Effector memory CD8-positive, alpha-beta T cell (primary cell): ENCODE measurements at regions not wholly inside any gene's neighbourhood (a gene's known extent, or its start where the extent isn't known, plus 50 kb on each side); places are given as distances from the start of the nearest gene placed in this dataset.

Source experiments
- ATAC-seq: fragments of 150-1000 bp; cut with Tn5 transposase; replicated peaks from 2 replicates; pipeline ENCODE4 v1.10.0; 2021; ENCODE audit warnings: mild to moderate bottlenecking, moderate library complexity
- DNase-seq, 3 experiments: peaks; one replicate each; pipeline ENCODE4 v3.0.0; 2021
- H3K27ac Mint-ChIP-seq, 2 donors: one replicate each; pipeline ENCODE4 v1.8.0; 2022; ENCODE audit warnings: mild to moderate bottlenecking in 2 of 2, mixed read lengths in 2 of 2, moderate library complexity in 2 of 2
- H3K27me3 Mint-ChIP-seq, 2 donors: one replicate each; pipeline ENCODE4 v1.8.0; 2022; ENCODE audit warnings: mixed read lengths in 2 of 2
- H3K36me3 Mint-ChIP-seq: one replicate; pipeline ENCODE4 v1.8.0; 2022; ENCODE audit warnings: mild to moderate bottlenecking, moderate library complexity, mixed read lengths; ENCODE audit not compliant: insufficient read depth
- H3K4me1 Mint-ChIP-seq, 2 donors: one replicate each; pipeline ENCODE4 v1.8.0; 2022; ENCODE audit warnings: low read depth in 2 of 2, mixed read lengths in 2 of 2
- H3K4me3 Mint-ChIP-seq, 2 donors: one replicate each; pipeline ENCODE4 v1.8.0; 2022; ENCODE audit warnings: mild to moderate bottlenecking in 2 of 2, mixed read lengths in 2 of 2, moderate library complexity in 2 of 2
- H3K9me3 Mint-ChIP-seq, 2 donors: one replicate each; pipeline ENCODE4 v1.8.0; 2022; ENCODE audit warnings: mixed read lengths in 2 of 2

DNA sequence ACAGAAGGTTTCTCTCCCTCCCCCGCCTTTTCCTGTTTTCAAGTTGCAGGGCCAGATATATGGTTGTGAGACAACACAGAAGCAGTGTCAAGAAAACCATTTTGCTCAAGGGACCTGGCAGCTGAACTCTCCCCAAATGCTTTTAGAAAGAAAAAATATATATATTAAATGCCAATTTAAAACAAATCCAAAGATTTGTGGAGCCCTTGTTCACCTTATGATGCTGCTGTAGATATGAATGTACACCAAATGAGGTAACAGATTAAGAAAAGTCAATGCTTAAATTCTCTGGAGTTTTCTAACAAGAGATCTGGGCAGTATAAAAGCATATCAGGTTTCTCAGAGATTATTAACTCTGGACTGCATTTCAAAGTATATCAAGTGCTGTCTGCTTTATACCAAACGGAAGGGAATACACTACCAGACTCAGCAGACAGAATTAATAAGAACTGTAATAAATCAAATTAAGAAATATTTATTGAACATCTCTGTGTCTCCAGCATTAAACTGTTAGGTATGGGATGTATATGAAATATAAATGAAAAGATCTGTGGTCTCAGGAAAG, 357.5 kb downstream of the HDGFL1 start:
- H3K4me1 Mint-ChIP-seq: no peaks in the 10 kb centered on the region
- peaks cover 0 to 7% of the 10 kb centered on the region in 2 donors for H3K9me3 Mint-ChIP-seq
- peaks cover 2% of the 10 kb centered on the region for H3K36me3 Mint-ChIP-seq
- no peak overlapping the region for H3K27ac Mint-ChIP-seq
- H3K27me3 Mint-ChIP-seq: no peaks in the 10 kb centered on the region
- H3K4me3 Mint-ChIP-seq: no peak overlapping the region
- no peak for ATAC-seq
- no peak for DNase-seq

DNA sequence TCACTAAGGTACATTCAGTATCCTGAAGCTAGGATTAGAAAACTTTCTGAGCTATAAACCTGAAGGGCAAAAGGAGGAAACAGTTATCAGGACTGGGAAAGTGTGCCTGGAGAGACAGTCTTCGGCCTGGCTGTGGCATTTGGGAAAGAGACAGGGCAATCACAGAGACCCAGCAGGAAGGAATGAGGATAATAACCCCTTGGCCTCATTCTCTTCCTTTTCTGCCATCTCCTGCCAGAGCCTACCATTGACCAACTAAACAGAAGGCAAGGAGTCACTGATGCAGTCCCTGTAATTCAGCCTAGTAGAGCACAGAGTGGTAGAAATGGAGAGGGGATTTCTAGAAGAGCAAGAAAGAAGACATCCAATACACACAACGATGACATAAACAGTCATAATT, 359.4 kb downstream of the HDGFL1 start:
- peaks cover 2 to 7% of the 10 kb centered on the region in 2 donors for H3K9me3 Mint-ChIP-seq
- ATAC-seq: no peak
- H3K4me1 Mint-ChIP-seq: no peaks in the 10 kb centered on the region
- H3K27me3 Mint-ChIP-seq: no peaks in the 10 kb centered on the region
- DNase-seq: no peak
- H3K27ac Mint-ChIP-seq: no peak overlapping the region
- H3K4me3 Mint-ChIP-seq: no peak overlapping the region
- H3K36me3 Mint-ChIP-seq: peaks cover 2% of the 10 kb centered on the region

DNA sequence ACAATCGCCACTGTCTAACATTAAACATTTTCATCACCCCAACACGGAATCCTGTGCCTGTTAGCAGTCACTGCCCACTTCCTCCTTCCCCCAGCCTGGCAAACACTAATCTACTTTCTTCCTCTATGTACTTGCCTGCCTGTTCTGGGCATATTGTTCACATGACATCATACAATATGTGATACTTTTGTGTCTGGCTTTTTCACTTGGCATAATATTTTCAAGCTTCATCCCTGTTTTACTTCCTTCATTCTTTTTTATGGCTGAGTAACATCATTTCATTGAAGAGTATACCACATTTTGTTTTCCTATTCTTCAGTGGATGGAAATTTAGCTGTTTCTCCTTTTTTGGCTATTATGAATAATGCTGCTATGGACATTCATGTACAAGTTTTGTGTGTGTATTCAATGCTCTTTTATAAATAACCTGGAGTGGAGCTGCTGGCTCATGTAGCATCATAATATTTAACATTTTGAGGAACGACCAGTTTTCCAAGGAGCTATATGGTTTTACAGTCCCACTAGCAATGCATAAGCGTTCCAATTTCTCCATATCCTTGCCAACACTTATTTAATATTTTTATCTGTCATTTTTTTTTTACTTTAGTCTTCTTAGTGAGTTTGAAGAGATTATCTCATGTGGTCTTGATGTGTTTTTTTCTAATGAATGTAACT, 360.1 kb downstream of the HDGFL1 start:
- H3K4me1 Mint-ChIP-seq: no peaks in the 10 kb centered on the region
- no peak overlapping the region for H3K27ac Mint-ChIP-seq
- H3K4me3 Mint-ChIP-seq: no peak overlapping the region
- ATAC-seq: no peak
- H3K36me3 Mint-ChIP-seq: peaks cover 2% of the 10 kb centered on the region
- DNase-seq: no peak
- H3K9me3 Mint-ChIP-seq: peaks cover 2 to 7% of the 10 kb centered on the region in 2 donors
- no peaks in the 10 kb centered on the region for H3K27me3 Mint-ChIP-seq

DNA sequence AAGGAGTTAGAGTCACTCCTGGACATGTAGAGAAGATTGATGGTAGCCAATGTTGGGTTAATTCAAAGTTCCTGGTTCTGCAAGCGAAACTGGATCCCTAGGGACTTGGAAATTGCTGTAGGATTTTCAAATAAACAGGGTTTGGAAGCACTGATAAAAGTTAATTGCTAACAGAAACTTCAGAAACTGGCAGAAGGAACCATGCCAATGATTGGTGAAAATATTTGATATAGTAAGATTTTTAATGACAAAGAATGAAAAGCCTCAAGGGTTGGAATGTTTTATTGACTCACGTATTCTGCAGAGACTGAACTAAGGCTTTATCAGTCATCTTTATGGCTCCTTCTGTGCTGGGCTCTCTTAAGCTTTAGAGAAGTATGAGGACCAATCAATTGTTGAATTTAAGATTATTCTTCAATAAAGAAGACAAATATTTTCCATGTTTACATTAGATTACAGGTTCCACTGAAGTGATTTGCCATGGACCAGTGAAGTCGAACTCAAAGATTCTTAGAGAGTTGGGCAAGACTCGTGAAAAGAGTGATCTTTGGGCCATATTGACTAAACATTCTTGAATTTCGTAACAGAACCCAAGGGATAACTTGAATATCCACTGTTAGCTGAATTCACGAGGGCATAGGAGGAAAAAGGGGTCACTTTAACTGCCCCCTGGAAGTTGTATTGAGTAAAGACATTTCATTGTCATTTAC, 371.4 kb downstream of the HDGFL1 start:
- H3K4me1 Mint-ChIP-seq: no peaks in the 10 kb centered on the region
- peaks cover 6 to 10% of the 10 kb centered on the region in 2 donors for H3K9me3 Mint-ChIP-seq
- H3K27me3 Mint-ChIP-seq: no peaks in the 10 kb centered on the region
- ATAC-seq (no peak), DNase-seq (no peak)
- H3K4me3 Mint-ChIP-seq: no peak overlapping the region
- H3K27ac Mint-ChIP-seq: no peak overlapping the region
- H3K36me3 Mint-ChIP-seq: peaks cover 3% of the 10 kb centered on the region

DNA sequence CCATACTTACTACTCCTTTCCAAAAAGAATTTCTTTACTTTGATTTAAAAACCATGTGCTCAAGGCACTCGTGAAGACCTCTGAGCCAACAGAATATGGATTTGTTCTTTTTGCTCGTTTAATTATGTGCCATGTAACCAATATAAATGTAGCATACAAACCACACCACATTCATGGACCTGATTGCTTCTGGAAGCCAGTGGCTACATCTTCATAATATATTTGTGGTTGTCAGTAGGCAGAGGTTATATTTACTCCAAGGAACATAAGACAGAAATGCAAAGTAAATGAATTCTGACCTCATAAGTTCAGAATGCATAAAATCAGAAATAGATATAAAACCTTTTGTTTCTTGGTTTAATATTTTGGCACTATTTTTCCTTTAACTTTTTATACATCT, 373.0 kb downstream of the HDGFL1 start:
- Mint-ChIP-seq H3K4me1 (no peaks in the 10 kb centered on the region), H3K27me3 (no peaks in the 10 kb centered on the region), H3K27ac (no peak overlapping the region), H3K4me3 (no peak overlapping the region), H3K9me3 (peaks cover 0 to 7% of the 10 kb centered on the region in 2 donors), H3K36me3 (peaks cover 3% of the 10 kb centered on the region)
- ATAC-seq (no peak), DNase-seq (no peak)

DNA sequence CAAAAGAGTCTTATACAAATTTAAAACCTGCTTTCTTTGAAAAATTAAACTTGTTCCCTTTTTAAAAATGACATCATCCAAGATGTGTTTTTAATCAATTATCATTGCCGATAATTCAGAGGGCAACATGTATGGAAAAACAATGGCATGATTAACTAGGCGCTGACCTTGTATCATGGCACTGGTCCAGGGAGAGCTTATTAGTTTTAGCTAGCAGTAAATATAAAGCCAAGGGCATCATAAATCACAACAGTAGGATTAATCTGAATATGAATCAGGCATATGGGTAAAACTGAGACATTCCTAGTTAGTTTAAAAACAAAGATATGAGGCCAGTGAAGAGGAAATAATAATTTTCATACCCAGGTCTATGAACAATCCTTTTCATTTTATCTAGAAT, 374.0 kb downstream of the HDGFL1 start:
- H3K4me1 Mint-ChIP-seq: no peaks in the 10 kb centered on the region
- H3K27me3 Mint-ChIP-seq: no peaks in the 10 kb centered on the region
- H3K4me3 Mint-ChIP-seq: no peak overlapping the region
- no peak overlapping the region for H3K27ac Mint-ChIP-seq
- DNase-seq (no peak), ATAC-seq (no peak)
- peaks cover 0 to 4% of the 10 kb centered on the region in 2 donors for H3K9me3 Mint-ChIP-seq
- H3K36me3 Mint-ChIP-seq: peaks cover under 1% of the 10 kb centered on the region

DNA sequence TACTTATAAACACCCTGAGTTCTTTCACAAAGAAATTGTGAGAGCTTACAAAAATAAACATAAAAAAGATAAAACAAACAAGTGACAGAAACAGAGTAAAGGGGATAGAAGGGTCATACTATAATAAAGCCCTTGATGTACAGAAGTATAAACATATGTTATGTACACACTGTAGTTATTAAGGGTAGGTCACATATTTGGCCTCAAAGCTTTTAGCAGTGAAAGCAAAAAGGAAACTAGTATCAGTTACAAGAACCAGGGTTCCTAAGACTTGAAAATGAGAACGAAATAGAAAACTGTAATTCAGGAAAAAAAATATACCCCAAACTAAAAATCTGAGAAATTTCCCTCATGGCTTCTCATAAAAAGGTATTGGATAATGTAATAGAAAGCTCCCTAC, 380.6 kb downstream of the HDGFL1 start:
- ATAC-seq: no peak
- Mint-ChIP-seq H3K9me3 (no peaks in the 10 kb centered on the region), H3K27ac (no peak overlapping the region)

DNA sequence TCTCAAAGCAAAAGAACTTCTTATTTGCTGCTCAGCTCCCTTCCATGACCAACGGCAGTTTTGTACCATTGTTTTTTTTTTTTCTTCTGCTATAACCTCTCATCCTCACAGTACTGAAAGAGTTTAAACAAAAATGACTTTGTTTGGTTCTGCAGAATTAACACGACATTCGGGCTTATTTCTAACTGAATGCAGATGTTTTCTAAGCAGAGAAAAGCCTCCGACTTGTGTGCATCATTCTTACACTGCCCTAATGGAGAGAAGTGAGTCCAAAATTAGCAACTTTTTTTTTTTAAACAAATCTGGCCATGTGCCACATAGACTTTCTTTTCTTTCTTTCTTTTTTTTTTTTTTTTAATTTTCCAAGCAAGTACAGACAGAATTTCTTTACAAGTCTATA, 382.7 kb downstream of the HDGFL1 start:
- DNase-seq: no peak
- no peak for ATAC-seq
- Mint-ChIP-seq H3K36me3 (no peaks in the 10 kb centered on the region), H3K4me3 (no peak overlapping the region), H3K27ac (no peak overlapping the region), H3K9me3 (no peaks in the 10 kb centered on the region), H3K27me3 (no peaks in the 10 kb centered on the region), H3K4me1 (peaks cover 4 to 6% of the 10 kb centered on the region in 2 donors)

More for the DNA sequence above, 380.6 kb downstream of the HDGFL1 start:
- H3K36me3 Mint-ChIP-seq: no peaks in the 10 kb centered on the region
- DNase-seq: no peak
- H3K27me3 Mint-ChIP-seq: no peaks in the 10 kb centered on the region
- no peak overlapping the region for H3K4me3 Mint-ChIP-seq
- peaks cover under 1 to 2% of the 10 kb centered on the region in 2 donors for H3K4me1 Mint-ChIP-seq

DNA sequence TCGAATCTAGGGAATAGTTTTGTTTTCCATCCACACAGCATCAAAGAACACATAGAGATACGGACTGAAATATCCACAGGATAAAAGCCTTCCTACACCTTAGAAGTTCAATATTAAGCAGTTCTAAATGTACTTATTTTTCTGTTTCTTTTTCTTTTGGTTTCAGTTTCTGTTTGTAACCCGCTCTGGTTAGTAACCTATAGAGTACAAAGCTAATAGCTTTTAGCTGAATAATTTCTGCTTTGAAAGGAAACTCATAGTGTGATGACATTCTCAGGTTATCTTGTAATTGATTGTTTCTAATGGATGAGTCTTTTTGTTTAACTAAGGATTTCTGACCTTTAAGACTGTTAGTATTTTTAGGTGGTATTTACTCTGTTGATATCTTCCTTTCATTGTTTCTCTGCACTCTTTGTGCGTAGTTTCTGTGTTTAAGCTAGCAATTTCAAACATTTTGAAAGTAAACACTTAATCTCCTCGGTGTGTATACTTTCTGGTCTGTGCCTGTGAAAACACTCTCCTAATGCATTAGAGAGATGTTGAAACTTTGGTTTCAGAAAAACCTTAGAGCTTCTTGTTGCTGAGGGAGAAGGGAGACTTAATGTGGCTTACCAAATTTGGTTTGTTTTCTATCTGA, 385.5 kb downstream of the HDGFL1 start:
- Mint-ChIP-seq H3K36me3 (no peaks in the 10 kb centered on the region), H3K27ac (peak overlapping the region; percentile 30 to 39), H3K9me3 (peaks cover 13 to 17% of the 10 kb centered on the region in 2 donors), H3K4me3 (peak overlapping the region; percentile 52 to 55), H3K27me3 (no peaks in the 10 kb centered on the region), H3K4me1 (peaks cover 10 to 14% of the 10 kb centered on the region in 2 donors)
- ATAC-seq: no peak
- DNase-seq: no peak

DNA sequence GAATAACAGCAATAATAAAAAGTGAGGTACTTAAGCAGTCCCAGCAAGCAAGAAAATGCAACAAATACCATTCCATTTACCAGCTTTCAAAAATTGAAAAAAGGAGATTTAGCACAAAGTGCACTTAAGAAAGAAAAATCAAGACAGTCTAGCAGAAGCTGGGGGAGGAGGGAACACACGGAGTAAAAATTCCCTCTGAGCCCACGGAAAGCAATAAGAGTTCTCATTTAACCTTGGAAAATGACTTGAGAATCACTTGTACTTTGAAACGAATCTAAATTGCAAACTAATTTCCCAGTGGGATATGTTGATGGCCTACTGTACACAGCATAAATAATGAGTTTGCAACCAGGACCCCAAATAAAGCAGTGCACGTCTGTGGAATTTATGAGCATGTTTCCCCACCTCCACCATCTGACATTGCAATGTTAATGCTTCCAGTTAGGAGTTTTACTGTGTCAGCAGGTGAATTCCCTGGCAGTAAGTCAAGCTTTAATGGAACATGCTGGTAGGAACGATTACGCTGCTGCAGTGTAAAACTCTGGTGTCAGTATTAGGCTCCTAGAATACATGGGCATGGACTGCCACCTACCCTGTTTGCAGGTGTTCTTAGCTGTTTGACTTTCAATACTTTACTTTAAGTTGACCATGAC, 386.8 kb downstream of the HDGFL1 start:
- Mint-ChIP-seq H3K9me3 (peaks cover 13 to 17% of the 10 kb centered on the region in 2 donors), H3K4me3 (no peak overlapping the region), H3K4me1 (peaks cover 10 to 14% of the 10 kb centered on the region in 2 donors), H3K36me3 (no peaks in the 10 kb centered on the region), H3K27ac (no peak overlapping the region), H3K27me3 (no peaks in the 10 kb centered on the region)
- no peak for ATAC-seq
- DNase-seq: no peak

DNA sequence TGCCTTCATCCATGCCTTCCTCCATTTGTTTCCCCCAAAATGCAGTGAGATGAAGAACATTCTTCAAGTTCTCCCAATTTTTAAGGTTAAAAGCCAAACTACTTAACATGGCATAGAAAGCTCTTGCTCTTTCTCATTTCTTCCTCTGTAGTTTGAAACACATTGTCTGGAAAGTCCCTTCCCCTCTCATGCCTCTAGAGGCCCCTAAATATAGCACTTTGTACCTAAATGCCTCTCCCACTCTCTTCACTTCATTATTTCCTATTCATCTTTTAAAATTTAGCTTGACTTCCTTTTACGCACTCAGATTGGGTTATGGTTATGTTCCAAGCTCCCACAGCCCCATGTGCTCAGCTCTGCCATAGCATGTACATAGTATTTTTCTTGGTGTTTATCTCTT, 389.3 kb downstream of the HDGFL1 start:
- ATAC-seq: no peak
- no peak overlapping the region for H3K27ac Mint-ChIP-seq
- H3K9me3 Mint-ChIP-seq: peaks cover 13 to 17% of the 10 kb centered on the region in 2 donors
- no peak for DNase-seq
- H3K4me1 Mint-ChIP-seq: peaks cover 10 to 14% of the 10 kb centered on the region in 2 donors
- no peaks in the 10 kb centered on the region for H3K27me3 Mint-ChIP-seq
- no peaks in the 10 kb centered on the region for H3K36me3 Mint-ChIP-seq
- no peak overlapping the region for H3K4me3 Mint-ChIP-seq

DNA sequence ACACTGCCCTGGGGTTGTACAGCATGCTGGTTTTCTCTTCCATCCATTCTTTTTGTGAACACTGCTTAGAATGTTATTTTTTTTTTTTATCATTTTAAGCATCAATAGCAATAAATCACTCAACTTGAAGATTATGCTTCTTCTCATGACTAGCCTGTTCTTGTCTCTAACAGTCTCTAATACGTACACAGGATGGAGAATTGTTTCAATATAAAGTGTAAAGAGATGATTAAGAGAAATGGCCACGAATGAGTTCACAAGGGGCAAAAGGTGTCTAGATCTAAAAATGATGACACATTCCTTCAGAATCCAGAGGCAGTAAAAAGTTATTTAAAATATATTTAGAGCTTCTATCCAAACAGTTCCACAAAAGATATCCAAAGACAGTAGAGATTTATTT, 390.2 kb downstream of the HDGFL1 start:
- H3K4me3 Mint-ChIP-seq: no peak overlapping the region
- no peaks in the 10 kb centered on the region for H3K27me3 Mint-ChIP-seq
- no peak overlapping the region for H3K27ac Mint-ChIP-seq
- ATAC-seq (no peak), DNase-seq (no peak)
- H3K9me3 Mint-ChIP-seq: peaks cover 14 to 17% of the 10 kb centered on the region in 2 donors
- H3K36me3 Mint-ChIP-seq: no peaks in the 10 kb centered on the region
- H3K4me1 Mint-ChIP-seq: peaks cover 10 to 14% of the 10 kb centered on the region in 2 donors

DNA sequence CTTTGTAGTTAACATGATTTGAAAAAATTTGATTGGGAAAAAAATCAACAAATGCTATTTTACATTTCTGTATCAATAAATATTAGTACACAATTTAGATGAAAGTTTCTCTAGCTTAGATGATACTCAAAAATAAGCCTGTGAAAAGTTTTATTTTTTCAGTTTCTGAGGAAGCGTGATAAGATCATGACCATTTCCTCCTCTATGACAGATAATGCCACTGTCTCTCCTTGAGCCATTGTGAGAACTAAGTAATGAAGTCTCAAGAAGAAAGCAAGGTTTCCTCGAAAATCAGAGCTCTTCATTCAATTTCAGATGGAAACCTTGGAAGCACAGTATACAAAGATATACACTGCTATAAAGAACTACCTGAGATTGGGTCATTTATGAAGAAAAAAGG, 395.0 kb downstream of the HDGFL1 start:
- H3K36me3 Mint-ChIP-seq: no peaks in the 10 kb centered on the region
- no peak overlapping the region for H3K27ac Mint-ChIP-seq
- ATAC-seq (no peak), DNase-seq (no peak)
- no peak overlapping the region for H3K4me3 Mint-ChIP-seq
- H3K27me3 Mint-ChIP-seq: no peaks in the 10 kb centered on the region
- peaks cover 4 to 7% of the 10 kb centered on the region in 2 donors for H3K9me3 Mint-ChIP-seq
- no peaks in the 10 kb centered on the region for H3K4me1 Mint-ChIP-seq
